Left ventricle myocardium superior (tissue), 1 donor: ENCODE measurements at regions not wholly inside any gene's neighbourhood (a gene's known extent, or its start where the extent isn't known, plus 50 kb on each side); places are given as distances from the start of the nearest gene placed in this dataset.
A peak's percentile ranks its signal among the peaks of the same experiment; 100 is the strongest.
"Not testable (repeated sequence)": the region's sequence is repeated elsewhere in the genome, so short reads cannot be mapped to it uniquely, and the experiment has no call there.

Experiments used
- ATAC-seq: fragments of 200-7000 bp; cut with Tn5 transposase; one replicate; pipeline ENCODE4 v1.9.1; 2020; ENCODE audit warnings: mild to moderate bottlenecking, moderate library complexity
- DNase-seq: peaks from one replicate; pipeline ENCODE4 v3.0.0-alpha.2; 2020
- intact Hi-C: fragments of 100-400 bp; cut with micrococcal nuclease; formaldehyde crosslinking; loops from one replicate; pipeline ENCODE4 v1.11.0; 2022
- donor health status: DM: no; HTN: yes; CAD: no; lungs with severe emphysema.

GRCh38 chr11:34798985-34799384 is 117.2 kb downstream of the APIP start:
- ATAC-seq (no peak), DNase-seq (no peak)
- intact Hi-C loops: no loop called here

- ATAC-seq, DNase-seq, intact Hi-C loops: not testable (repeated sequence)
Observed at GRCh38 chr11:34797497-34797896, 118.7 kb downstream of the APIP start.

GRCh38 chr11:34795641-34796040 is 120.5 kb downstream of the APIP start:
- intact Hi-C loops: no loop called here
- ATAC-seq (no peak), DNase-seq (no peak)

GRCh38 chr11:34794696-34795095 is 121.5 kb downstream of the APIP start:
- DNase-seq (no peak), ATAC-seq (no peak)
- intact Hi-C loops: no loop called here

- ATAC-seq: peak; percentile 78
- DNase-seq: no peak
- intact Hi-C loops: no loop called here
Observed at GRCh38 chr11:34793666-34794065, 122.5 kb downstream of the APIP start.

GRCh38 chr11:34792814-34793258 is 123.3 kb downstream of the APIP start:
- DNase-seq (peak; percentile 29), ATAC-seq (peak; percentile 44)
- intact Hi-C loops: no loop called here

GRCh38 chr11:34791780-34792542 is 124.2 kb downstream of the APIP start:
- intact Hi-C loops: no loop called here
- ATAC-seq (peak; percentile 47), DNase-seq (no peak)

GRCh38 chr11:34790620-34791019 is 125.6 kb downstream of the APIP start:
- ATAC-seq (no peak), DNase-seq (no peak)
- intact Hi-C loops: no loop called here

GRCh38 chr11:34789196-34789834 is 126.9 kb downstream of the APIP start:
- intact Hi-C loops: no loop called here
- DNase-seq: no peak
- no peak for ATAC-seq

GRCh38 chr11:34788642-34789041 is 127.5 kb downstream of the APIP start:
- no peak for DNase-seq
- no peak for ATAC-seq
- intact Hi-C loops: no loop called here

- intact Hi-C loops: no loop called here
- DNase-seq (no peak), ATAC-seq (no peak)
Observed at GRCh38 chr11:34787895-34788294, 128.3 kb downstream of the APIP start.

- no peak for ATAC-seq
- intact Hi-C loops: no loop called here
- no peak for DNase-seq
Observed at GRCh38 chr11:34787348-34787747, 128.8 kb downstream of the APIP start.

GRCh38 chr11:34784318-34784841 is 131.8 kb downstream of the APIP start:
- ATAC-seq: no peak

GRCh38 chr11:34783816-34784317 is 132.3 kb downstream of the APIP start:
- intact Hi-C loops: no loop called here
- DNase-seq (no peak), ATAC-seq (no peak)

More at GRCh38 chr11:34784318-34784841, 131.8 kb downstream of the APIP start:
- intact Hi-C loops: no loop called here
- DNase-seq: no peak

- DNase-seq, intact Hi-C loops, ATAC-seq: not testable (repeated sequence)
Observed at GRCh38 chr11:34781826-34782225, 134.4 kb downstream of the APIP start.

GRCh38 chr11:34775417-34775888 is 140.7 kb downstream of the APIP start:
- DNase-seq (no peak), ATAC-seq (no peak)
- intact Hi-C loops: no loop called here

- DNase-seq (no peak), ATAC-seq (no peak)
- intact Hi-C loops: no loop called here
Observed at GRCh38 chr11:34774604-34775003, 141.6 kb downstream of the APIP start.

- intact Hi-C loops: no loop called here
- no peak for ATAC-seq
Observed at GRCh38 chr11:34773826-34774225, 142.4 kb downstream of the APIP start.

GRCh38 chr11:34773211-34773610 is 143.0 kb downstream of the APIP start:
- intact Hi-C loops: no loop called here
- no peak for ATAC-seq

More at GRCh38 chr11:34773826-34774225, 142.4 kb downstream of the APIP start:
- no peak for DNase-seq

GRCh38 chr11:34770111-34770510 is 146.1 kb downstream of the APIP start:
- no peak for DNase-seq
- intact Hi-C loops: no loop called here
- ATAC-seq: no peak

More at GRCh38 chr11:34773211-34773610, 143.0 kb downstream of the APIP start:
- no peak for DNase-seq
